ENCODE measurements at regions not wholly inside any gene's neighbourhood (a gene's known extent, or its start where the extent isn't known, plus 50 kb on each side); places are given as distances from the start of the nearest gene placed in this dataset.

DNA sequence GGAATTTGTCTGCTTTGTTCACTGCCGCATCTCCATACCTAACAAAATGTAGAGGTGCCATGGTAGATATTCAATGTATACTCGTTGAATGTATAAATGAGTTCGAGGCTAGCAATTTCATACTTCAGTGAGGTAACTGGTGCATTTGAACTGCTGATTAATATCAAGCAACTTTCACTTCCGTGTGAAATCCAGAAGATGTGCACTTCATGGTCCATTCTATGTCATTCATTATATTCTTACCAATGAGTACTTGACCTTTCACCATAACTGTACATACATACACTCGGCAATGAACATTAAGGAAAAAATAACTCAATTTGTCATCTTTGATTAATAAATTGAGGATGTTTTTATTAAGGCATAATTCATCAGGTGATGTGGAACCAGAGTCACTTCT is 598.5 kb downstream of the ZNF385D start:
- no peak for DNase-seq (ENCODE audit: low read depth)
- no peak overlapping the region for H3K4me3 ChIP-seq (ENCODE audit: low read length)
- TF ChIP-seq, protein P1, sequence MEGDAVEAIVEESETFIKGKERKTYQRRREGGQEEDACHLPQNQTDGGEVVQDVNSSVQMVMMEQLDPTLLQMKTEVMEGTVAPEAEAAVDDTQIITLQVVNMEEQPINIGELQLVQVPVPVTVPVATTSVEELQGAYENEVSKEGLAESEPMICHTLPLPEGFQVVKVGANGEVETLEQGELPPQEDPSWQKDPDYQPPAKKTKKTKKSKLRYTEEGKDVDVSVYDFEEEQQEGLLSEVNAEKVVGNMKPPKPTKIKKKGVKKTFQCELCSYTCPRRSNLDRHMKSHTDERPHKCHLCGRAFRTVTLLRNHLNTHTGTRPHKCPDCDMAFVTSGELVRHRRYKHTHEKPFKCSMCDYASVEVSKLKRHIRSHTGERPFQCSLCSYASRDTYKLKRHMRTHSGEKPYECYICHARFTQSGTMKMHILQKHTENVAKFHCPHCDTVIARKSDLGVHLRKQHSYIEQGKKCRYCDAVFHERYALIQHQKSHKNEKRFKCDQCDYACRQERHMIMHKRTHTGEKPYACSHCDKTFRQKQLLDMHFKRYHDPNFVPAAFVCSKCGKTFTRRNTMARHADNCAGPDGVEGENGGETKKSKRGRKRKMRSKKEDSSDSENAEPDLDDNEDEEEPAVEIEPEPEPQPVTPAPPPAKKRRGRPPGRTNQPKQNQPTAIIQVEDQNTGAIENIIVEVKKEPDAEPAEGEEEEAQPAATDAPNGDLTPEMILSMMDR (IDR thresholded peaks at IDR 0.05; ENCODE audit: insufficient read depth, low read depth, low read length, missing control alignments), result no peak

DNA sequence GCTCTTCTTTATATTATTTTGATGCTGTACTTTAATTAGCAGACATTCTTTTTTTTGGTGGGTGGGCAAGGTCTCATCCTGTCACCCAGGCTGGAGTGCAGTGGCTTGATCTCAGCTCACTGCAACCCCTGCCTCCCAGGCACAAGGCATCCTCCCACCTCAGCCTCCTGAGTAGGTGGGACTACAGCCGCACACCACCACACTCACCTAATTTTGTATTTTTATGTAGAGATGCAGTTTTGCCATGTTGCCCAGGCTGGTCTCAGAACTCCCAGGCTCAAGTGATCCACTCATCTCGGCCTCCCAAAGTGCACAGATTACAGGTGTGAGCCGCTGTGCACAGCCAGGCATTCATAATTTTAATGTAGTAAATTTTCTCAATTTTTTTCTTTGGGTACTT is 608.1 kb downstream of the ZNF385D start:
- no peak overlapping the region for H3K4me3 ChIP-seq (ENCODE audit: low read length)
- TF ChIP-seq, protein P1 (IDR thresholded peaks at IDR 0.05; ENCODE audit: insufficient read depth, low read depth, low read length, missing control alignments), result no peak
- DNase-seq (ENCODE audit: low read depth), result no peak

DNA sequence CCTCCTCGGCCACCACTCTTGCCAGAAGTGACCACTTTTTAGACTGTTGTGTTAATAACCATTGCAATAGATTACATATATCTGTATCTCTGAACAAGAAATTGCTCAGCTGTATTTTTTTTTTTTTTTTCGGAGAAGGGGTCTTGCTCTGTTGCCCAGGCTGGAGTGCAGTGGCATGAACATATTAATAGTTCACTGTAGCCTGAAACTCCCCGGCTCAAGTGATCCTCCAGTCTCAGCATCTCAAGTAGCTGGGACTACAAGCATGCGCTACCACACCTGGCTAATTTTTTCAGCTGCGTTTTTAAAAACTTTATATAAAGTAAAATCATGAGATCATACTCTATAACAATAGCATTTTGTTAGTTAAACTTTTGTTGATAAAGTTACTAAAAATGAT is 609.0 kb downstream of the ZNF385D start:
- TF ChIP-seq, protein P1 (IDR thresholded peaks at IDR 0.05; ENCODE audit: insufficient read depth, low read depth, low read length, missing control alignments), result no peak
- no peak overlapping the region for H3K4me3 ChIP-seq (ENCODE audit: low read length)
- DNase-seq (ENCODE audit: low read depth), result no peak

DNA sequence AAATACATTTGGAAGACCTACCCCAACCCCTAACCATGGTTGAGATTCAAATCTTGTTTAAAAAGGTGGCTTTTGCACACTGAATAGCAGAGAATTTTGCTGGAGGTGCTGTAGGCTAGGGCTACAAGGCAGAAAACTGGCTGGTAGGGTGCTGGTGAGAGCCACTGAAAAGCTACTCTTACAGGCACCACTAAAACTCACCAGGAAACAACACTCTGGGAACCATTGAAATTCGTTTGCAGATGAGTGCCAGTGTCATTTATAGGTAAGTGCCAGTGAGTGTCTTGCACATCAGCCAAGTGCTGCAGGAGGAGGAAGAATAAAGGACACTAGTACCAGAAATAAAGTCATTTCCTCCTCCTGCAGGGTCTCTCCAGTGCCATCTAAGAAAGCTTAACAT is 610.2 kb downstream of the ZNF385D start:
- no peak overlapping the region for H3K4me3 ChIP-seq (ENCODE audit: low read length)
- DNase-seq (ENCODE audit: low read depth), result no peak
- TF ChIP-seq, protein P1 (IDR thresholded peaks at IDR 0.05; ENCODE audit: insufficient read depth, low read depth, low read length, missing control alignments), result no peak

DNA sequence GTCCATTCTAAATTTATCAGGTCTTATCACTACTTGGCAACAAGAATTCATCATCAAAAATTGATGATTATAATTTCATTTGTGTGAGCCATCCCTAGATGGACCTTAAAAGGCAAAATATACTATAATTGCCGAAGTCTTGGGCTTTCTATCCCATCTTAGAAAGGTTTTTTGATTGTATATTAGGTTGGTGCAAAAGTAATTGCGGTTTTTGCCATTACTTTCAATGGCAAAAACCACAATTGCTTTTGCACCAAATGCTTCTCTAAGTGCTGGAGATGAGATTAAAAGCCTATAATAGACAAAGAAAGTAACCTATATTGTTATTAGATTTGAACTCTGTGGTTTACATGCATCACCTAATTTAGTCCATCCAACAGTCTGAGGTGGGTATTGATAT is 612.9 kb downstream of the ZNF385D start:
- TF ChIP-seq, protein P1 (IDR thresholded peaks at IDR 0.05; ENCODE audit: insufficient read depth, low read depth, low read length, missing control alignments), result no peak

DNA sequence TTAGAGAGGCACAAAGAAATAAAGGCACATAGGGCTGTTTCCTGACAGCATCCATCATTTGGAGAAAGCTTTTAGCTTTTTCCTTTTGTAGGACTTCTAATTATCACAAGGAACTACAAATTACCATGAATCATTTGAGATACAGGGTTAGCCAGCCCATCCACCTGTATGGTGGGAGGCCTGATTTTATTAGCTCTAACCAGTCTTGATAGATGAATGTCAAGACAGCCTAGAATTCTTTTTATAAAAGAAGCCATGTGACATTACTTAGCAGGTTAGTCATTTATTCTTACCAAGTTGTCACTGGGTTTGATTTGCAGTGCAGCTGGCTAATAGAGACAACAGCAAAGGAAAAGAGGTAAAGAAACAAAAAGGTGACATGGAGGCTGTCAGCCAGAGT is 618.1 kb downstream of the ZNF385D start:
- TF ChIP-seq, protein P1 (IDR thresholded peaks at IDR 0.05; ENCODE audit: insufficient read depth, low read depth, low read length, missing control alignments), result no peak
- no peak for DNase-seq (ENCODE audit: low read depth)
- H3K4me3 ChIP-seq (ENCODE audit: low read length), result no peak overlapping the region

More for the DNA sequence above, 612.9 kb downstream of the ZNF385D start:
- no peak overlapping the region for H3K4me3 ChIP-seq (ENCODE audit: low read length)
- no peak for DNase-seq (ENCODE audit: low read depth)

DNA sequence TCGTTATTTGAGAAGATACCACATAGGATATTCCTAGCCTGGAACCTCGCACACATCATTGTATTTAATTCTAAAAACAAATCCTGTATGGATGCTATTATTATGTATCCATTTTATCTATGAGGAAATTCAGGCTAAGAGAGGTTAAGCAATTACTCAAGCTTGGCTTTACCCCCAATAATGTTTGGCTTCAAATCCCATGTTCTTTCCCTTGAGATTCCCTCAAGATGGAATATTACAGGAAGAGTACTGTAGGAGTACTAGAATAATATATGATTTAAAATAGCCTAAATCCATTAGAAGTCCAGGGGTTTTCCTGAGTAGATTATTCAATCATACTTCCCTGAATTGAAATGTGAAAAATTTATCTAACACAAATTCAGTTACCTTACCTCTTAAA is 630.2 kb downstream of the ZNF385D start:
- no peak for DNase-seq (ENCODE audit: low read depth)
- H3K4me3 ChIP-seq (ENCODE audit: low read length), result no peak overlapping the region
- TF ChIP-seq, protein P1 (IDR thresholded peaks at IDR 0.05; ENCODE audit: insufficient read depth, low read depth, low read length, missing control alignments), result no peak

Measured in epithelial cell of esophagus (primary cell).